HG03558 (cell line): ENCODE measurements at regions not wholly inside any gene's neighbourhood (a gene's known extent, or its start where the extent isn't known, plus 50 kb on each side); places are given as distances from the start of the nearest gene placed in this dataset.

Experiments used
- ATAC-seq: cut with Tn5 transposase; IDR thresholded peaks from one replicate; pipeline ENCODE4 v1.9.1; 2021; ENCODE audit warnings: moderate number of reproducible peaks; ENCODE audit not compliant: unreplicated experiment; ENCODE audit errors: extremely low read depth

- ATAC-seq, result no peak
These were observed 291.2 kb upstream of the C2CD4B start for GRCh38 chr15:62456011-62456920.

- no peak for ATAC-seq
These were observed 292.0 kb upstream of the C2CD4B start for GRCh38 chr15:62457100-62457499.

GRCh38 chr15:62459875-62460274, 294.8 kb upstream of the C2CD4B start:
- no peak for ATAC-seq

GRCh38 chr15:62462268-62462667, 297.2 kb upstream of the C2CD4B start:
- ATAC-seq, result no peak

GRCh38 chr15:62462721-62463120, 297.6 kb upstream of the C2CD4B start:
- no peak for ATAC-seq

GRCh38 chr15:62464705-62465104, 299.6 kb upstream of the C2CD4B start:
- ATAC-seq, result no peak

GRCh38 chr15:62465173-62465572, 300.1 kb upstream of the C2CD4B start:
- no peak for ATAC-seq

- ATAC-seq, result no peak
These were observed 304.4 kb upstream of the C2CD4B start for GRCh38 chr15:62469478-62469873.

- no peak for ATAC-seq
These were observed 305.0 kb upstream of the C2CD4B start for GRCh38 chr15:62469874-62470688.

GRCh38 chr15:62472616-62473299, 307.7 kb upstream of the C2CD4B start:
- no peak for ATAC-seq

- no peak for ATAC-seq
These were observed 309.1 kb upstream of the C2CD4B start for GRCh38 chr15:62474021-62474770.

- no peak for ATAC-seq
These were observed 309.7 kb upstream of the C2CD4B start for GRCh38 chr15:62474771-62475124.

- no peak for ATAC-seq
These were observed 310.5 kb upstream of the C2CD4B start for GRCh38 chr15:62475591-62475990.

- ATAC-seq, result no peak
These were observed 311.1 kb upstream of the C2CD4B start for GRCh38 chr15:62476163-62476562.

- no peak for ATAC-seq
These were observed 312.8 kb upstream of the C2CD4B start for GRCh38 chr15:62477929-62478328.

- ATAC-seq, result no peak
These were observed 317.8 kb upstream of the C2CD4B start for GRCh38 chr15:62482785-62483429.

GRCh38 chr15:62483814-62484213, 318.7 kb upstream of the C2CD4B start:
- ATAC-seq, result no peak

- no peak for ATAC-seq
These were observed 320.2 kb upstream of the C2CD4B start for GRCh38 chr15:62485170-62485720.

- ATAC-seq, result no peak
These were observed 321.0 kb upstream of the C2CD4B start for GRCh38 chr15:62486041-62486440.
